ENCODE measurements at regions not wholly inside any gene's neighbourhood (a gene's known extent, or its start where the extent isn't known, plus 50 kb on each side); places are given as distances from the start of the nearest gene placed in this dataset.

DNA sequence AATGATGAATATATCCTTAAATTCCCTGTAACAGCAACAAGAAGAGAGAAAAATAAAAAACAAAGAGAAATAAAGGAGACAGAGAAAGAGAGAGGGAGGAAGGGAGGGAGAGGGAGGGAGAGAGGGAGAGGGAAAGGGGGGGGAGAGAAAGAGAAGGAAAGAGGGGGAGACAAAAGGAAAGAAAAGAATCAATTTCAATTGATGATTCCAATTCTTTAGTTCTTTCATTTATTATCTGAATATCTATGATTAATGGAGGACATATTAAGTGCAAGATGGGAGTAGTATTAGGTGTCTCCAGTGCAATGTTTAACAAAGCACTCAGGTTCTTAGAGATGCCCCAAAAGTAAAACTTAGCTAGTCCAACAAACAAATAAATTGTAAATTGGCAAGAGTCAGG is 97.2 kb upstream of the DPP10 start:
- no peak for TF ChIP-seq POLR2A (IDR thresholded peaks at IDR 0.05)
- no peak for TF ChIP-seq CTCF (IDR thresholded peaks at IDR 0.05 in 4 of 5, conservative IDR thresholded peaks at IDR 0.05 in 1 of 5)

All from gastrocnemius medialis (tissue), 4 donors.